H1 (cell line): ENCODE measurements at regions not wholly inside any gene's neighbourhood (a gene's known extent, or its start where the extent isn't known, plus 50 kb on each side); places are given as distances from the start of the nearest gene placed in this dataset.

ENCODE experiments used
- ATF3 ChIP-seq: IDR thresholded peaks from 2 replicates; pipeline ENCODE4 v1.6.1; 2011; ENCODE audit warnings: low read depth, mild to moderate bottlenecking, low read length; ENCODE audit not compliant: insufficient read depth
- KDM5A ChIP-seq: fragments of 200-600 bp; IDR thresholded peaks from 2 replicates; pipeline ENCODE4 v1.7.1; 2012; ENCODE audit warnings: mild to moderate bottlenecking, low read length, inconsistent platforms, mixed read lengths

DNA sequence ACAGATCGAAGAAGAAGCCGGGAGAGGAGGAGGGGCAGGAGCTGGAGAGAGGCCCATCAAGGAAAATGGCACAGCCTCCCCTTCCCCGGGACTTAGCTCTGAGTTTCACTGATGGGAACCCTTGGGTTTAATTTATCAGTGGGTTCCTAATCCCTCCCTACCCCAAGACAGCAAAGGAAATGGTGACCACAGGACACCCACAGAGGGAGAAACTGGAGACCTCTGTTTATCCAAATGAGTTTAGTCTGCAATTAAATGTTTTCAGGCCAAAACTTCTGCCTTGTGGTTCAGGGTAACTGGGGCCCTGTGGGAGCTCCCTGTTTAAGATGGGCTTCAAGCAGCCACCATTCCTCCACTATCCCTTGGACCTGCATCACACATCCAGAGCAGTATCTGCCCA is 190.8 kb upstream of the TOPAZ1 start (continued):
- TF ChIP-seq ATF3, result no peak
- TF ChIP-seq KDM5A, result no peak
